K562 (cell line): ENCODE measurements at regions not wholly inside any gene's neighbourhood (a gene's known extent, or its start where the extent isn't known, plus 50 kb on each side); places are given as distances from the start of the nearest gene placed in this dataset.

Experiments
- ATAC-seq: fragments of 200-7000 bp; cut with Tn5 transposase; 3 replicates; pipeline ENCODE4 v1.9.1; 2020; ENCODE audit warnings: moderate library complexity
- BruUV-seq: library from RNA; stranded (reverse); fragments of 400-500 nt; replicated peaks from 2 replicates; lab custom pipeline; 2021; lab: Mats Ljungman, UMichigan
- CTCF ChIA-PET: fragments of 300-600 bp; formaldehyde crosslinking; extraction: SDS; loops from one replicate; lab custom pipeline; 2021; ENCODE audit warnings: low intra/inter-chr PET ratio; lab: Yijun Ruan, JAX
- POLR2A ChIA-PET: fragments of 300-600, 350-650 bp; sonication (Branson Sonifier 250); formaldehyde crosslinking; extraction: SDS; loops from one replicate; lab custom pipeline; 2021; ENCODE audit warnings: antibody characterized with exemption, inconsistent platforms; lab: Yijun Ruan, JAX
- DNase-seq, 4 experiments: peaks; one replicate each; pipeline versions ENCODE4 v3.0.0 to v3.0.0-alpha.2; 2011 to 2018; ENCODE audit warnings: low spot score in 3 of 4, mixed read lengths in 3 of 4; ENCODE audit errors: extremely low read depth in 1 of 4
- FAIRE-seq: peaks from 2 replicates; lab custom pipeline; 2011; peaks lifted over from hg19 to GRCh38; lab: Jason Lieb, UNC
- H2AFZ ChIP-seq: 2 replicates; pipeline ENCODE4 v1.6.0; 2011; ENCODE audit warnings: low read depth, low read length, control low read depth, inconsistent platforms
- H3K27ac ChIP-seq: fragments of 200-600 bp; 3 replicates; pipeline ENCODE4 v1.8.0; 2011; ENCODE audit warnings: low read depth, mild to moderate bottlenecking, control low read depth, inconsistent platforms, low read length, moderate library complexity, mixed read lengths; ENCODE audit errors: extremely low read depth
- H3K27me3 ChIP-seq, 2 experiments: fragments of 300-600 bp in 1 of 2; 2 replicates in 1 of 2; 3 replicates in 1 of 2; pipeline versions ENCODE4 v1.6.0 to v1.8.0; 2011; ENCODE audit warnings: inconsistent platforms in 2 of 2, low read length in 2 of 2, mild to moderate bottlenecking in 1 of 2, mixed read lengths in 1 of 2, moderate library complexity in 1 of 2; ENCODE audit not compliant: control insufficient read depth in 2 of 2, insufficient read depth in 2 of 2
- H3K36me3 ChIP-seq: fragments of 300-600 bp; 3 replicates; pipeline ENCODE4 v1.8.0; 2011; ENCODE audit warnings: mild to moderate bottlenecking, low read length, inconsistent platforms; ENCODE audit not compliant: control insufficient read depth, insufficient read depth
- H3K4me1 ChIP-seq, 2 experiments: fragments of 200-600 bp in 1 of 2; replicated peaks in 1 of 2; 2 replicates in 1 of 2; 3 replicates in 1 of 2; pipeline versions ENCODE4 v1.5.1 to v1.8.0; 2011; ENCODE audit warnings: inconsistent platforms in 2 of 2, low read length in 2 of 2, mild to moderate bottlenecking in 1 of 2, mixed read lengths in 1 of 2, moderate library complexity in 1 of 2; ENCODE audit not compliant: control insufficient read depth in 2 of 2, insufficient read depth in 2 of 2
- H3K4me2 ChIP-seq: 2 replicates; pipeline ENCODE4 v1.6.1; 2011; ENCODE audit warnings: low read length, control low read depth, inconsistent platforms, mixed read lengths; ENCODE audit not compliant: insufficient read depth
- H3K4me3 ChIP-seq: fragments of 200-600 bp; sonication (generic), shearing (Covaris generic); 2 replicates; pipeline ENCODE4 v1.5.1; 2016; ENCODE audit warnings: control low read depth, inconsistent platforms
- H3K79me2 ChIP-seq: fragments of 200-600 bp; 3 replicates; pipeline ENCODE4 v1.8.0; 2011; ENCODE audit warnings: low read length, inconsistent platforms; ENCODE audit not compliant: control insufficient read depth, insufficient read depth
- H3K9ac ChIP-seq, 2 experiments: 2 replicates each; pipeline versions ENCODE4 v1.6.0 to v1.6.1; 2011; ENCODE audit warnings: low read depth in 2 of 2, low read length in 2 of 2, control low read depth in 1 of 2, inconsistent platforms in 1 of 2, mild to moderate bottlenecking in 1 of 2, mixed read lengths in 1 of 2; ENCODE audit not compliant: insufficient read depth in 1 of 2
- H3K9me1 ChIP-seq: one replicate; pipeline ENCODE4 v1.6.0; 2011; ENCODE audit warnings: inconsistent platforms, mild to moderate bottlenecking, low read length, moderate library complexity; ENCODE audit not compliant: control insufficient read depth, insufficient read depth
- H3K9me3 ChIP-seq: replicated peaks from 2 replicates; pipeline ENCODE4 v1.5.1; 2011; ENCODE audit warnings: low read depth, low read length, inconsistent platforms; ENCODE audit not compliant: control insufficient read depth, insufficient read depth
- H4K20me1 ChIP-seq: replicated peaks from 2 replicates; pipeline ENCODE4 v1.6.1; 2011; ENCODE audit warnings: low read length, inconsistent platforms, mixed read lengths; ENCODE audit not compliant: control insufficient read depth, insufficient read depth
- C11orf30 ChIP-seq: fragments of 450-650 bp; IDR thresholded peaks from 2 replicates; pipeline ENCODE4 v1.6.1; 2016; ENCODE audit warnings: low read depth, mild to moderate bottlenecking
- HMG20B ChIP-seq: fragments of 250-450 bp; sonication (Bioruptor Pico); IDR thresholded peaks from 2 replicates; pipeline ENCODE4 v1.5.0; 2021; ENCODE audit warnings: mild to moderate bottlenecking
- MCM5 ChIP-seq: fragments of 450-650 bp; IDR thresholded peaks from 2 replicates; pipeline ENCODE4 v1.6.1; 2016; ENCODE audit warnings: low read depth
- RNF2 ChIP-seq: sonication (generic); IDR thresholded peaks from 2 replicates; pipeline ENCODE4 v1.6.1; 2016
- U2AF1 ChIP-seq: fragments of 200-400 bp; formaldehyde crosslinking; optimal IDR thresholded peaks from 2 replicates; pipeline ENCODE3; 2017; ENCODE audit warnings: mild to moderate bottlenecking, low read depth, low read length, moderate library complexity
- ZNF324 ChIP-seq: fragments of 250-450 bp; sonication (Bioruptor Pico); IDR thresholded peaks from 2 replicates; pipeline ENCODE4 v1.4.0; 2020; ENCODE audit warnings: mild to moderate bottlenecking
- WGBS: fragments of 100-300 bp; shearing (Covaris generic); methylation state at CpG from one replicate; pipeline ENCODE4 v1.1.6; 2016; ENCODE audit warnings: low coverage, mixed read lengths; ENCODE audit not compliant: insufficient coverage; ENCODE audit errors: missing lambda C conversion rate; 5-methylcytosine and 5-hydroxymethylcytosine counted together
- in situ Hi-C: fragments of 300-500 bp; cut with MboI; formaldehyde crosslinking; loops from 4 replicates; pipeline ENCODE4 v1.15.0; 2018; ENCODE audit warnings: inconsistent platforms, mixed read lengths
- intact Hi-C: fragments of 100-400 bp; cut with micrococcal nuclease; formaldehyde crosslinking; loops from 2 replicates; pipeline ENCODE4 v1.14.2; 2022

- TF ChIP-seq C11orf30: no peak
These were observed 236.4 kb upstream of the SP4 start (continued) for GRCh38 chr7:21191321-21192073.

GRCh38 chr7:21192657-21193056 lies 235.2 kb upstream of the SP4 start:
- H3K9me1 ChIP-seq: no peaks in the 10 kb centered on the region
- H3K79me2 ChIP-seq: no peaks in the 10 kb centered on the region
- intact Hi-C loops: no loop called here
- in situ Hi-C loops: no loop called here
- no peaks in the 10 kb centered on the region for H4K20me1 ChIP-seq
- H3K4me2 ChIP-seq: no peak overlapping the region
- DNase-seq: no peak
- H3K4me1 ChIP-seq: no peaks in the 10 kb centered on the region
- FAIRE-seq: no peak
- no peak for ATAC-seq
- no peaks in the 10 kb centered on the region for H3K9me3 ChIP-seq
- no peak overlapping the region for H3K9ac ChIP-seq
- H2AFZ ChIP-seq: no peak overlapping the region
- BruUV-seq: no TSS peak
- CTCF ChIA-PET: no interaction called here
- no peak overlapping the region for H3K27ac ChIP-seq
- H3K27me3 ChIP-seq: no peaks in the 10 kb centered on the region
- POLR2A ChIA-PET: interaction anchor here (0.8 kb wide), 1 partner anchor 135 kb away, joined by 3 read pairs; no protein-coding TSS in a partner anchor
- 4% methylated on average over 2 of the region's 2 CpGs for WGBS
- TF ChIP-seq MCM5 (no peak), ZNF324 (no peak), HMG20B (no peak), RNF2 (no peak)
- H3K36me3 ChIP-seq: no peaks in the 10 kb centered on the region
- no peak overlapping the region for H3K4me3 ChIP-seq

- no peak overlapping the region for H3K4me2 ChIP-seq
- POLR2A ChIA-PET: no interaction called here
- H3K27ac ChIP-seq: no peak overlapping the region
- no peaks in the 10 kb centered on the region for H3K9me3 ChIP-seq
- H3K36me3 ChIP-seq: no peaks in the 10 kb centered on the region
- intact Hi-C loops (no loop called here), in situ Hi-C loops (no loop called here)
- BruUV-seq: no TSS peak
- H3K79me2 ChIP-seq: no peaks in the 10 kb centered on the region
- no peak overlapping the region for H3K9ac ChIP-seq
- no peaks in the 10 kb centered on the region for H3K27me3 ChIP-seq
- ATAC-seq (no peak), FAIRE-seq (no peak), DNase-seq (no peak)
- no peak for TF ChIP-seq U2AF1
- CTCF ChIA-PET: no interaction called here
- H3K9me1 ChIP-seq: no peaks in the 10 kb centered on the region
- WGBS: 0% methylated on average over 2 of the region's 2 CpGs
- H3K4me3 ChIP-seq: no peak overlapping the region
- H4K20me1 ChIP-seq: no peaks in the 10 kb centered on the region
- no peaks in the 10 kb centered on the region for H3K4me1 ChIP-seq
- H2AFZ ChIP-seq: no peak overlapping the region
These were observed 234.0 kb upstream of the SP4 start for GRCh38 chr7:21193895-21194294.
